GM21526 (cell line): ENCODE measurements at regions not wholly inside any gene's neighbourhood (a gene's known extent, or its start where the extent isn't known, plus 50 kb on each side); places are given as distances from the start of the nearest gene placed in this dataset.
"Not testable (repeated sequence)": the region's sequence is repeated elsewhere in the genome, so short reads cannot be mapped to it uniquely, and the experiment has no call there.

Experiments
- ATAC-seq: cut with Tn5 transposase; IDR thresholded peaks from one replicate; pipeline ENCODE4 v1.9.1; 2021; ENCODE audit warnings: moderate library complexity; ENCODE audit not compliant: unreplicated experiment, low FRiP score

- not testable (repeated sequence) for ATAC-seq
Measured at GRCh38 chr1:192517716-192518355, 57.7 kb upstream of the RGS1 start.

GRCh38 chr1:192518700-192519099, 56.9 kb upstream of the RGS1 start:
- peak; percentile 49 for ATAC-seq

GRCh38 chr1:192521734-192522133, 53.8 kb upstream of the RGS1 start:
- ATAC-seq: no peak

GRCh38 chr1:192522673-192523072, 52.9 kb upstream of the RGS1 start:
- no peak for ATAC-seq

GRCh38 chr1:192524223-192524622, 51.4 kb upstream of the RGS1 start:
- ATAC-seq: no peak
